NCI-H187 (cell line): ENCODE measurements at regions not wholly inside any gene's neighbourhood (a gene's known extent, or its start where the extent isn't known, plus 50 kb on each side); places are given as distances from the start of the nearest gene placed in this dataset.

Source experiments
- DNase-seq, 2 experiments: peaks; one replicate each; lab custom pipeline; 2025; lab: John Stamatoyannopoulos, UW

- no peak for DNase-seq
Measured at GRCh38 chr5:65068410-65068809, 299.7 kb downstream of the CWC27 start.

- DNase-seq = no peak
Measured at GRCh38 chr5:65070026-65070425, 301.3 kb downstream of the CWC27 start.

- peak; percentile 42 to 64 for DNase-seq
Measured at GRCh38 chr5:65072850-65073249, 304.1 kb downstream of the CWC27 start.

GRCh38 chr5:65073250-65073661, 304.5 kb downstream of the CWC27 start:
- DNase-seq = no peak

GRCh38 chr5:65075623-65076250, 307.0 kb downstream of the CWC27 start:
- DNase-seq = no peak

- no peak for DNase-seq
Measured at GRCh38 chr5:65076251-65076869, 307.6 kb downstream of the CWC27 start.

GRCh38 chr5:65077653-65078052, 308.9 kb downstream of the CWC27 start:
- DNase-seq = no peak

- DNase-seq = no peak
Measured at GRCh38 chr5:65078331-65078730, 309.6 kb downstream of the CWC27 start.

- DNase-seq = no peak
Measured at GRCh38 chr5:65081071-65081470, 312.3 kb downstream of the CWC27 start.

GRCh38 chr5:65084795-65085515, 316.2 kb downstream of the CWC27 start:
- no peak for DNase-seq

- no peak for DNase-seq
Measured at GRCh38 chr5:65085516-65085850, 316.8 kb downstream of the CWC27 start.

- DNase-seq = no peak
Measured at GRCh38 chr5:65086234-65086890, 317.6 kb downstream of the CWC27 start.

GRCh38 chr5:65087154-65087553, 318.4 kb downstream of the CWC27 start:
- DNase-seq = no peak

GRCh38 chr5:65094279-65094678, 325.5 kb downstream of the CWC27 start:
- DNase-seq = no peak

- no peak for DNase-seq
Measured at GRCh38 chr5:65098393-65098792, 329.7 kb downstream of the CWC27 start.
